ENCODE measurements at regions not wholly inside any gene's neighbourhood (a gene's known extent, or its start where the extent isn't known, plus 50 kb on each side); places are given as distances from the start of the nearest gene placed in this dataset.

GRCh38 chr11:134911514-134912180 is 499.6 kb upstream of the B3GAT1 start:
- TF ChIP-seq CTCF (IDR thresholded peaks at IDR 0.05 in 4 of 5, conservative IDR thresholded peaks at IDR 0.05 in 1 of 5) (no peak), POLR2A (IDR thresholded peaks at IDR 0.05) (no peak)
